ENCODE measurements at regions not wholly inside any gene's neighbourhood (a gene's known extent, or its start where the extent isn't known, plus 50 kb on each side); places are given as distances from the start of the nearest gene placed in this dataset.

DNA sequence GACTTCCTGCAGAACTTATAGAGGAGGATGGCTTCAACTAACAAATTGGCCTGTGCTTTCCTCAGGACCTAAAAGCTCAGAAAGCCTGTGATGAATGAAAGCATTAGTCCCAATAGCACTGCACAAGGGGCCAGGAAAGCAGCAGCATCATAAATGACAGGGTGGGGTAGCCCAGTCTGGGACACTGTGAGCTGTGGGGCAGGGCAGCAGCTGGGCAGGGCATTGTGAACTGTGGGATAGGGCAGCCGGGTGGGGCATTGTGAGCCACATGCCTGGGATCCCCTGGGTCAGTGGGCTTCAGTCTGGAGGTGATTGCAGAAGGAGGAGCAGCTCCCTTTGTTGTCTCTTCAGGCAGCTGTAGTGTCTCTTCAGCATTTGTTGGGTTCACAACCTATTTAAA is 1276.8 kb downstream of the UQCRFS1 start:
- TF ChIP-seq, protein P1, sequence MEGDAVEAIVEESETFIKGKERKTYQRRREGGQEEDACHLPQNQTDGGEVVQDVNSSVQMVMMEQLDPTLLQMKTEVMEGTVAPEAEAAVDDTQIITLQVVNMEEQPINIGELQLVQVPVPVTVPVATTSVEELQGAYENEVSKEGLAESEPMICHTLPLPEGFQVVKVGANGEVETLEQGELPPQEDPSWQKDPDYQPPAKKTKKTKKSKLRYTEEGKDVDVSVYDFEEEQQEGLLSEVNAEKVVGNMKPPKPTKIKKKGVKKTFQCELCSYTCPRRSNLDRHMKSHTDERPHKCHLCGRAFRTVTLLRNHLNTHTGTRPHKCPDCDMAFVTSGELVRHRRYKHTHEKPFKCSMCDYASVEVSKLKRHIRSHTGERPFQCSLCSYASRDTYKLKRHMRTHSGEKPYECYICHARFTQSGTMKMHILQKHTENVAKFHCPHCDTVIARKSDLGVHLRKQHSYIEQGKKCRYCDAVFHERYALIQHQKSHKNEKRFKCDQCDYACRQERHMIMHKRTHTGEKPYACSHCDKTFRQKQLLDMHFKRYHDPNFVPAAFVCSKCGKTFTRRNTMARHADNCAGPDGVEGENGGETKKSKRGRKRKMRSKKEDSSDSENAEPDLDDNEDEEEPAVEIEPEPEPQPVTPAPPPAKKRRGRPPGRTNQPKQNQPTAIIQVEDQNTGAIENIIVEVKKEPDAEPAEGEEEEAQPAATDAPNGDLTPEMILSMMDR (IDR thresholded peaks at IDR 0.05), result no peak

DNA sequence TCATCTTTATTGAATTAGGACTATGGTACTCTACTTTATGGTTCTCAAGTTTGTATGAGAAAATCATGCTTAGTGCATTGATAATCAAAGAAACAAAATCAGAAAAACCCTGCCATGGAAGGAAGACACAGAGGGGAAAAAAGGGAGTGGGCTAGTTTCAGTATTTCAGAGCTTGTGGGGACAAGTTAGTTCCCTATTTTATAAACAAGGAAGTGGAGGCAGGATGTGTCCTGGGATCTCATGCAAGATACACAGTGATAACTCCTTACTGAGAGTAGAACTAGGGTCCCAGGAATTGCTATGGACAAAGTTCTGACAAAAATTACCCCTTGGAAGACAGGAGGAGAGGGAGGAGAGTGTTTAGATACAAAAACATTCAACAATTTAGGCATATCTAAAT is 1277.3 kb downstream of the UQCRFS1 start:
- TF ChIP-seq, protein P1 (IDR thresholded peaks at IDR 0.05), result no peak

DNA sequence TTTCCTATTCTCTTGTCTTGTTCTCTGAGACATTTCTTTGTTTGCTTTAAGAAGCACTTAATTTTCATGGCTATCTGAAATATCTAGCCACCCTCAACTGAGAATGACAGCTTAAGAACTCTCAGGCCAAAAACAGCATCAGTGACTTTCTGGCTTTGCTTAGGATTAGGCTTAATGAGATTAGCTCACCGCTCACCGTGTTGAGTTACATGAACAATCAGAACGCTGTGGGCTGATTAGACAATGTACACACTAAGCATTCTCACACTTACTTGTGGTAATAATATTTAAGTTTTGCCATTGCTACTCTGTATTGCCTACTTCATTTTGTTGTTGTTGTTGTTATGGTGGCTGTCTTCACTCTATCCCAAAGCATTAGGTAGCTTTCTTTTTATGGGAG is 1283.6 kb downstream of the UQCRFS1 start:
- TF ChIP-seq, protein P1 (IDR thresholded peaks at IDR 0.05), result no peak

DNA sequence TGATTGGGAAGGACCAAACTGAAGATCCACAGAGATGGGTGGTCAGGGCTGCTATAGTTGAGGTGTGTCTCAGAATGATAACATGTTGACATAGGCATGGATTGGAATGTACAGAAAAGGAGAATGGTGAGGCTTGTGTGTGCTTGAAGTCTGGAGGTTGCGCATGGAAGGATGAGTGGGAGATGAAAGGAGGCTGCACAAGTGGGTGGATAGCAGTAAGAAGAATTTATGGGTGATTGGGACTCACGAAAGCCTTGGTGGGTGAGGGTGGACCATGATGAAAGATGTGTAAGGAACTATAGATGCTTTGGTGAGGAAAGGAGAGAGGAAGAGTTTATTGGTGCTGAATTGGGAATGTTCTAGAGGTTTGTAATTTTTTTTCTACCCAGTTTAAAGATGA is 1287.7 kb downstream of the UQCRFS1 start:
- TF ChIP-seq, protein P1 (IDR thresholded peaks at IDR 0.05), result no peak

DNA sequence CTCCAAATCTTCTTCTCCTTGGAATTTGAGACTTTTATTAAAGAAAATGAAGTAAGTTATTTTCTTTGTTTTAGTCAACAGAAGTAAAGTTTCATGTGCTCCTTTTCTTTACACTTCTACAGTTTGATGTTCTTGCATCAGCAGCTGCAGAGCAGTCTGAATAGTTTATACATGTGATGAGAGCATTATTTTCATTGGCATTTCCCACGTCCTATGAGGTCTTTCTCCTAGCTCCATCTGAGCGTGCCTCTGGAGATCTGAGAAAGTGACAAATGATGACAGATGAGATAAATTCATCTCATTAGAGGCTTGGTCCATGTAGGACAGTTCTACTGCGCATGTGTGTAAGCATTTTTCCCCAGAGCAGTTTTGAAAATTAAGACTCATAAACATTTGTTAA is 1290.0 kb downstream of the UQCRFS1 start:
- TF ChIP-seq, protein P1 (IDR thresholded peaks at IDR 0.05), result no peak

DNA sequence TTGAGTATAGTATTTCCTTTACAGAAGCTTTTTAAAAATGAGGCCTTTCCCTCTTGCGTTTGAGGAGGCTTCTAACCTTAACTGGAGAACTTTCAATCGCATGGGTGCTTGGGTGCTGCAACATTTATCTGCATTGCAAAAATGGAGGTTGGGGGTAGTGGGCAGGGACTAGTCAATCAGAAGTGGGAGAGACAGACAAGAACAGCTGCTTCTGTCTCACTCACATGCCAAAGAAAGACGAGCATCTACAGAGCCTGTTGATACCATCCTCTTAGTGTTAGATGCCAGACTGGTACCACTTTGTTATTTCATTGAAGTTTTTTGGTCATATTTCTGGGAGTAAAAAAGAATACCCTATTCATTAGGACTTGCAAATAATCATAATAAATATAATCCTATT is 1292.2 kb downstream of the UQCRFS1 start:
- TF ChIP-seq, protein P1 (IDR thresholded peaks at IDR 0.05), result no peak

DNA sequence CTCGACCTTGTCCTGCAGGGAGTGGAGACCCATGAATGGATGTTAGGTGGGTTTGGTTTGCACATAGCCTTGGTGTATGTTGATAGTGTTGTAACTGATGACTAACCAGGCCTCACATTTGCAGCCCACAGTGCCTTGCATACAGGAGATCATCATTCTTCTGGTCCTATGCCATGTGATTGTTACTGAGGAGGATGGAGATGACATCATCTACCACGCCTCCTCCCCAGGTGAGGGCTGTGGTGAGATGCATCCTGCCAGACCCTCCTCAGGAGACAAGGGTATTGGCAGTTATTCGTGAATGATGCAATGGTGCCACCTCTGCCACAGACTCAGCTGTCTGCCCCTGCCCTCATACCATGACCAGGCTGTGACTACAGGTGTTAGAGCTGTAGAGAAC is 1294.1 kb downstream of the UQCRFS1 start:
- TF ChIP-seq, protein P1 (IDR thresholded peaks at IDR 0.05), result no peak

DNA sequence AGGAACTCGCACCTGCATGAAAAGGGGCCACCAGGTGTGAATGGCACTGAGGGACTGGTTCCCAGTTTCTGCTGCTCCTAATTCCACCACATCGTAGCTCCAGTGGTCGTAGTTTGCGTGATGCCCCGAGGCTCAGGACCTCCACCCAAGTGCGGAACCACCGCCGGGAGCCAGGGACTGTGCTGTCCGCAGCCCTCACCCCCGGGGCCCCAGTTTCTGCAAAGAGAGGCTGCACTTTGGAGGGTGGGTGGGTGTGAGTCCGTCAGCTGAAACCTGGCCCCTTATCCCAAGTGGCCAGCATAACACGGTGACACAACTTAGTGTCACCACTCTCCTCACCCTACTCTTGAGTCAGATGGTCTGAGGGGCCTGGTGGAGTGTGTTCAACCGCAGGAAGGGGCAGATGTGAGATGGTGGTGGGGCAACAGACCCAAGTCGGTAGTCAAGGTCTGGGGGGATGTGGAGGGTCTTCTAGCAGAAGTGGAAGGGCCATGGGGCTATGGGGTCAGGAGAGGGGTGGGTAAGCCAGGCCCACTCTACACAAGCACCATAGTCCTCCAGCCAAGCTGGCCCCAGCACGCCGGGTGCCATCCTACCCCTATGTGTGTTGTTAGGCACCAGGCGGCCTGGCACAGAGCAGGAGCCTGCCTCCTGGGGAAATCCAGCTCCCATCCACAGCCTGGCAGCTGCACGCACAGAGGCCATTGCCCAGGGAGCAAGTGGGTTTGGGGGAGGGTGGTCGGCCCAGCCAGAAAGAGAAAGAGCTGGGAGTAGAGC is 1301.6 kb downstream of the UQCRFS1 start:
- TF ChIP-seq, protein P1 (IDR thresholded peaks at IDR 0.05), result no peak

Data from LNCAP (cell line).